ENCODE measurements at regions not wholly inside any gene's neighbourhood (a gene's known extent, or its start where the extent isn't known, plus 50 kb on each side); places are given as distances from the start of the nearest gene placed in this dataset.

GRCh38 chr4:15370296-15370695, 57.5 kb upstream of the C1QTNF7 start:
- Histone ChIP-seq H3K4me3 (ENCODE audit: low read length in 3 of 3) (no peak overlapping the region), H3K4me1 (ENCODE audit: control insufficient read depth in 2 of 3, insufficient read depth in 2 of 3, low read depth in 1 of 3, low read length in 3 of 3) (no peaks in the 10 kb centered on the region), H3K9ac (ENCODE audit: low read length in 3 of 3) (no peak overlapping the region), H3K27me3 (ENCODE audit: control insufficient read depth, insufficient read depth, low read length) (no peaks in the 10 kb centered on the region), H3K9me3 (ENCODE audit: control insufficient read depth in 2 of 3, insufficient read depth in 1 of 3, low read length in 3 of 3) (no peaks in the 10 kb centered on the region), H3K36me3 (ENCODE audit: control insufficient read depth in 2 of 3, insufficient read depth in 3 of 3, low read length in 3 of 3) (no peaks in the 10 kb centered on the region), H3K27ac (ENCODE audit: low read depth in 2 of 2, low read length in 2 of 2) (no peak overlapping the region)
- intact Hi-C loops (cut with DNase I) = no loop called here
- FAIRE-seq (no peak), DNase-seq (no peak)
- no peak for TF ChIP-seq CTCF (IDR thresholded peaks at IDR 0.05; ENCODE audit: borderline replicate concordance, extremely low read depth, insufficient read depth)

GRCh38 chr4:15373363-15373762, 54.5 kb upstream of the C1QTNF7 start:
- intact Hi-C loops (cut with DNase I) = no loop called here
- Histone ChIP-seq H3K4me1 (ENCODE audit: control insufficient read depth in 2 of 3, insufficient read depth in 2 of 3, low read depth in 1 of 3, low read length in 3 of 3) (no peaks in the 10 kb centered on the region), H3K27ac (ENCODE audit: low read depth in 2 of 2, low read length in 2 of 2) (no peak overlapping the region), H3K4me3 (ENCODE audit: low read length in 3 of 3) (no peak overlapping the region), H3K9me3 (ENCODE audit: control insufficient read depth in 2 of 3, insufficient read depth in 1 of 3, low read length in 3 of 3) (no peaks in the 10 kb centered on the region), H3K36me3 (ENCODE audit: control insufficient read depth in 2 of 3, insufficient read depth in 3 of 3, low read length in 3 of 3) (no peaks in the 10 kb centered on the region), H3K27me3 (ENCODE audit: control insufficient read depth, insufficient read depth, low read length) (no peaks in the 10 kb centered on the region), H3K9ac (ENCODE audit: low read length in 3 of 3) (no peak overlapping the region)
- no peak for TF ChIP-seq CTCF (IDR thresholded peaks at IDR 0.05; ENCODE audit: borderline replicate concordance, extremely low read depth, insufficient read depth)
- no peak for DNase-seq
- FAIRE-seq = no peak

GRCh38 chr4:15374656-15375055, 53.2 kb upstream of the C1QTNF7 start:
- Histone ChIP-seq H3K9ac (ENCODE audit: low read length in 3 of 3) (peak overlapping the region in 1 of 3 donors; percentile 16), H3K36me3 (ENCODE audit: control insufficient read depth in 2 of 3, insufficient read depth in 3 of 3, low read length in 3 of 3) (no peaks in the 10 kb centered on the region), H3K4me1 (ENCODE audit: control insufficient read depth in 2 of 3, insufficient read depth in 2 of 3, low read depth in 1 of 3, low read length in 3 of 3) (no peaks in the 10 kb centered on the region), H3K4me3 (ENCODE audit: low read length in 3 of 3) (peak overlapping the region in 2 of 3 donors; percentile 9 to 19), H3K27ac (ENCODE audit: low read depth in 2 of 2, low read length in 2 of 2) (no peak overlapping the region), H3K9me3 (ENCODE audit: control insufficient read depth in 2 of 3, insufficient read depth in 1 of 3, low read length in 3 of 3) (no peaks in the 10 kb centered on the region), H3K27me3 (ENCODE audit: control insufficient read depth, insufficient read depth, low read length) (no peaks in the 10 kb centered on the region)
- DNase-seq = peak in 1 of 5 donors; percentile 69
- FAIRE-seq = no peak
- TF ChIP-seq CTCF (IDR thresholded peaks at IDR 0.05; ENCODE audit: borderline replicate concordance, extremely low read depth, insufficient read depth) = no peak
- intact Hi-C loops (cut with DNase I) = no loop called here

GRCh38 chr4:15375667-15376066, 52.2 kb upstream of the C1QTNF7 start:
- DNase-seq (peak in 1 of 5 donors; percentile 60), FAIRE-seq (no peak)
- Histone ChIP-seq H3K36me3 (ENCODE audit: control insufficient read depth in 2 of 3, insufficient read depth in 3 of 3, low read length in 3 of 3) (no peaks in the 10 kb centered on the region), H3K4me1 (ENCODE audit: control insufficient read depth in 2 of 3, insufficient read depth in 2 of 3, low read depth in 1 of 3, low read length in 3 of 3) (no peaks in the 10 kb centered on the region), H3K9me3 (ENCODE audit: control insufficient read depth in 2 of 3, insufficient read depth in 1 of 3, low read length in 3 of 3) (no peaks in the 10 kb centered on the region), H3K27me3 (ENCODE audit: control insufficient read depth, insufficient read depth, low read length) (no peaks in the 10 kb centered on the region), H3K27ac (ENCODE audit: low read depth in 2 of 2, low read length in 2 of 2) (no peak overlapping the region), H3K4me3 (ENCODE audit: low read length in 3 of 3) (no peak overlapping the region), H3K9ac (ENCODE audit: low read length in 3 of 3) (no peak overlapping the region)
- TF ChIP-seq CTCF (IDR thresholded peaks at IDR 0.05; ENCODE audit: borderline replicate concordance, extremely low read depth, insufficient read depth) = no peak
- intact Hi-C loops (cut with DNase I) = no loop called here
